ENCODE measurements at regions not wholly inside any gene's neighbourhood (a gene's known extent, or its start where the extent isn't known, plus 50 kb on each side); places are given as distances from the start of the nearest gene placed in this dataset.

DNA sequence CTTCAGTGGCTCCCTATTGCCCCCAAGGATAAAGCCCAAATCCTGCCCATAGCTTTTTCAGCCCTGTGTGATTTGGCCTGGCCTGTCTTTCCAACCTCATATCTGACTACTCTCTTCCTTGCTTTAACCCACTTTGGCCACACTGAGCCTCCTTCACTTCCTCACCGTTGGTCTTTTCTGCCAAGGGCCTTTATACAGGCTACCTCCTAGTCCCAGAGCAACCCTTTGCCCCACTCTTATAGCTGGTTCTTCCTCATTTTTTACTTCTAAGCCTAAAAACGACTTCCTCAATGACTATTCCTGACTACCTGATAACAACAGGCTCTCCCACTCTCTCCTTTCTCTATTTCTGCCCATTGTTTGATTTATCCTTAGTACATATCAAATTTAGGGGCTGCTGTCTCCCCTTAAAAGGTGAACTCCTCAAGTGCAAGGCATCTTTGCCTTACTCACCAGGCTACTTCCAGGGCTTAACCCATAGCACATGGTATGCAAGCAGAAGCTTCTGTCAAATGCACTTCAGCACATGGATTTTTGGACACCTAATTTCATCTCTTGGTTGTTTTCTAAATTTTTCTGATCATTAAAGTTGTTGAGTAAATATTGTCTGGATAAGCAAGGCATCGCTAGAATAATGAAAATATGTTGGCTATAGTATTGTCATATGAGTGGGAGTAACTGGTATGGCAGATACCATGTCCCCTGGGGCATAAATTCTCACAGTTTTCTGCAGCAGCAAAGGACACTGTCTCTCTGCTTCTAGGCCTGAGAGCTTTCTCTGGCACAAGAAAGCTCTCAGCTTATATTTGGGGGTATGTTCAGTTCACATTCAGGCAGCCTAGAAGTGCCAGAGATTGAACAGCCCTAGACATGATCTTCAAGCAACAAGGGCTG lies 201.5 kb upstream of the GPR26 start:
- H3K27ac Mint-ChIP-seq = no peak overlapping the region
- ATAC-seq (no peak), DNase-seq (ENCODE audit: low spot score in 2 of 2) (no peak)
- H3K9me3 Mint-ChIP-seq = no peaks in the 10 kb centered on the region
- H3K36me3 Mint-ChIP-seq = no peaks in the 10 kb centered on the region

DNA sequence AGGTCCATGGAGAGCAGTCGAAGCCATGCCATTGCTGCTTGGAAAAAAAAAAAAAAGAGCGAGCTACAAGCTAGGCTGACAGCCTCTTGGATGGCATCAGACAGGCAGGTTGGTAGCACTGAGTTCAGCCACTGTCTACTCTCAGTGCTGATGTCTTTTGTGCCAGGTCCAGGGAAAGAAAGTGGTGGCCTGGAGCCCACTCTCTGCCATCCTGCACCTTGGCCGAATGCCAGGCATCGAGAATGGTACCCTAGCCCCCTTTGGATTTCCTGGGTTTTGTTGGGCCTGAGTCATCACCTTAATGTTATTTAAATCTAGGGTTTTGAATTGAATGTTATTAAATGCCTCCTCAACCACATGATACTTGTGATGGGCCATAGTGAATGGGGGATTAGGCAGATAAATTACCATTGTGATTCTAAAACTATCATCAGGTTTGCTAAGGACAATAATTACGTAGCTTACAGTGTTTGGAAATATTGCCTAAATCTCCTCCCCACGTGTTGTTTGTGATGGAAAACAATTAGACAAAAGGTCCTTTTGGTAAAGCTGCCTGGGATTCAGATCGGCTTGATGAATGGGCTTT lies 195.7 kb upstream of the GPR26 start:
- Mint-ChIP-seq H3K27ac (no peak overlapping the region), H3K36me3 (no peaks in the 10 kb centered on the region), H3K9me3 (no peaks in the 10 kb centered on the region)
- ATAC-seq (no peak), DNase-seq (ENCODE audit: low spot score in 2 of 2) (no peak)

DNA sequence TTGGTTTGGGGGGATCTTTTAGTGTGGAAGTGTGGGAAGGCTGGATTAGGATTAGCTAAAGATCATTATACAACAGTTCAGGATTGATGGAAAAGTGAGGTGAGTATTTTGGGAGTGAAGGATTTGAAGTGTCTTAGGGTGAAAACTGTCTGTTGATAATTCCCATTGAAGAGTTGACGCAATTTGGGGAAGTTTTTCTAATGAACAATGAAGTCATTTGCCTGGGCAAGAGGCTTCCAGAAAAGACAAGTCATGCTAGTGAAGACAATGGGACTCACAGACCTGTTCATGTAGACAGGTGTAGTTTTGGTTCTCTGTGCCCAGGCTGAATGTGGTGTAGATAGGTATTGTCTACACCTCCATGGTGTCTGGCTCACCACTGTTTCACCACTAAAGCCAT lies 194.3 kb upstream of the GPR26 start:
- Mint-ChIP-seq H3K27ac (peak overlapping the region in 1 of 2 donors; percentile 10), H3K9me3 (no peaks in the 10 kb centered on the region), H3K36me3 (no peaks in the 10 kb centered on the region)
- DNase-seq (ENCODE audit: low spot score in 2 of 2) = no peak
- ATAC-seq = no peak

DNA sequence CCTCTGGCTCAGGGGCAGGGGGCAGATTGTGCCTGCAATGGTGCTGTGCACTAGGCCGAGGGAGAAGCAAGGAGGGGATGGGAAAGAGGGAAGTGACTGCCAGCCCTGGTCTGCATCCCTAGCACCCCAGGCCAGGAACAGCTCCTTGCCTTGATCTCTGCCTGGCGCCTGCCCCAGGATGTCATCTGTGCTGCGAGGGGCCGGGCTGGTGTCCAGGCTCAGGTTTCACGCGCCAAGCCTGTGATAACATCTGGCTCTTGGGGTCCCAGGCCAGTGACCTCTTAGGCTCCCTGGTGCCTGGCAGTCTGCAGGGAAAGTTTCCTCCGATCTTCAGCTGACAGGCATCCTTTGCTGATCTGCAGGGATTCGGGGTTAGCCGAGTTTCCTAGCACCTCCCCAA lies 193.5 kb upstream of the GPR26 start:
- H3K36me3 Mint-ChIP-seq = no peaks in the 10 kb centered on the region

DNA sequence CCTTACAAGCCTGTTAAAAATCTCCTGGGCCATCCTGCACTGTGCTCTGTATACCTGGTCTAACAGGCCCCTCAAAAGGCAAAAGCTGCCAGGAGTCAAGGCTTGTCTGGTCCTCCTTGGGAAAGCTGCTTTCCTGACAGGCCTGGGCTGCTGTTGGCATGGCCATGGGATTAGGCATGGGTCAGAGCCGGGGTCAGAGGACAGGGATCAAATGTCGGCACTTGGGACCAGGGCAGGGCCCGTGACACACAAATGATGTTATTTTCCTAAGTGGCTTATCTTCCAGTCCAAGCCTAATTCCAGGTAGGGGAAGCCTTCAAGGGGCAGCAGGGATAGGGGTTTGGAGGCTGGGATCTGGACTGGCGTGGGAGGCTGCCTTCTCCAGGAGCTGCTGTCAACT lies 191.5 kb upstream of the GPR26 start:
- Mint-ChIP-seq H3K9me3 (no peaks in the 10 kb centered on the region), H3K36me3 (no peaks in the 10 kb centered on the region), H3K27ac (no peak overlapping the region)
- DNase-seq (ENCODE audit: low spot score in 2 of 2) (no peak), ATAC-seq (no peak)

More for the DNA sequence above, 193.5 kb upstream of the GPR26 start:
- Mint-ChIP-seq H3K9me3 (no peaks in the 10 kb centered on the region), H3K27ac (no peak overlapping the region)
- ATAC-seq (no peak), DNase-seq (ENCODE audit: low spot score in 2 of 2) (no peak)

DNA sequence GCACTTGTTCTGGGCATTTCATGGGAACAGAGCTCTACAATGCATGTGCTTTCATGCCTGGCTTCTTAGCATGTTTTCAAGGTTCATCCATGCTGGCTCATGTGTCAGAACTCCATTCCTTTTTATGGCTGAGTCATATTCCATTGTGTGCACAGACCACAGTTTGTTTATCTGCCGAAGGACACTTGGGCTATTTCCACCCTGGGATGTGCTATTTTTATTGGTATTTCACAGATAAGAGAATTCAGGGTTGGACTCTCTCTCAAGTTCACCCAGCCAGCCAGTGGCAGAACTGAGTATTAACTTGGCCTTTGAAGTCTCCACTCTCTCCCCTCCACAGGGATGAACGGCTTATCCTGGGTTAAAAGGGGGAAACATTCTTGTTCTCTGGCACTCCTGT lies 190.7 kb upstream of the GPR26 start:
- ATAC-seq = no peak

DNA sequence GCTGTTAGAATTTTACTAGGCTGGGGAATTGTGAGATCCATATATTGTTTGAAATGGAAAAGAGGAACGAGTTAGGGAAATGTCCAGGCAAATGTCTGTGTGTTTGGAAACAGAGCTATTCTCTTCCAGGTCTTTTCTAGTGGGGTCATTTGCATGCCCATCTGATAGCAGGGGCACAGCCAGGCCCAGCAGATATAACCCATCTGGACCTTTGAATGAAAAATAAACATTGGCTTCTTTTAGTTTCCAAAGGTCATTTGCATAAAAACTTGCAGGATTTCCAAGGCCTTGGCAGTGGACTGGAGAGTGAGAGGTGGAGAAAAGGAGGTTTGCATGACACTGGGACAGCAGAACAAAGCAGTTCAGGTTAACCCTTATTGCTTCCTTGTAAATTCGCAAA lies 188.0 kb upstream of the GPR26 start:
- H3K27ac Mint-ChIP-seq = no peak overlapping the region
- ATAC-seq = no peak
- no peak for DNase-seq (ENCODE audit: low spot score in 2 of 2)
- H3K36me3 Mint-ChIP-seq = no peaks in the 10 kb centered on the region
- H3K9me3 Mint-ChIP-seq = no peaks in the 10 kb centered on the region

More for the DNA sequence above, 190.7 kb upstream of the GPR26 start:
- Mint-ChIP-seq H3K27ac (no peak overlapping the region), H3K36me3 (no peaks in the 10 kb centered on the region), H3K9me3 (no peaks in the 10 kb centered on the region)
- DNase-seq (ENCODE audit: low spot score in 2 of 2) = no peak

DNA sequence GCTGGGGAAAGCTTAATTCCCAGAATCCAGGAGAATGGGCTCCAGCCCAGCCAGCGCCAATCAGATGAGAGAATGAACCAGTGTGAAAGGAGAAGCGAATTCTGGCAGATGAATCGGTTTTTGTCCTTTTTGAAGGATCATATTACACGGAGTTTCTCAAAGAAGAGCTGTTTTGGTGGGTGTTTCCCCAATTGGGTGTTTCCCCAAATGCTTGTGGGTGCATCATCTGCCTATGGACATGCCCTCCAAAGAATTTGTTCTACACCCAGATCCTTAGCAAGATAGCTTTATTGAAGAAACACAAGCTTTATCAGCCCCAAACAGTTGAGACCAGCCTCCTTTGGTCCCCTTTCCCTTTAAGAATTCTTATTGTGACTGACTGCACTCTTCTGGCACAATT lies 186.5 kb upstream of the GPR26 start:
- Mint-ChIP-seq H3K9me3 (no peaks in the 10 kb centered on the region), H3K36me3 (no peaks in the 10 kb centered on the region), H3K27ac (no peak overlapping the region)
- DNase-seq (ENCODE audit: low spot score in 2 of 2) = no peak
- no peak for ATAC-seq

DNA sequence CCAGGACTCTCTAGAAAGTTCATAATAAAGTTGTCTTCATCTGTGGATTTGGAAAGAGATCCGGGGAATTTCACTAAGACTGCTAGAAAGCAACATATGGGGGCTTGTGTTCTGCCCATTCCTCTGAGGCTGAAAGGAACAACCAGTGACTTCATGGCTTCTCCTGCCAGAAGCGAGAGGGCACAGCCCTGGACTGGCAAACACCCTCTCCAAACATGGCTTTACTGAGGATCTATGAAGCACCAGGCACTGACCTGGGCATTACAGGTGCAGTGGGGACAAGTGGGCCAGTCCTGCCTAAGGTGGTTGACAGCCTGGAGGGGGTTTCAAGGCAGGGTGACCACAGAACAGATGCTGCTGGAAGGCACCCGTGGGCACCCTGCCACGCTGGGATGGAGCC lies 185.8 kb upstream of the GPR26 start:
- Mint-ChIP-seq H3K36me3 (no peaks in the 10 kb centered on the region), H3K9me3 (no peaks in the 10 kb centered on the region)
- no peak for ATAC-seq

DNA sequence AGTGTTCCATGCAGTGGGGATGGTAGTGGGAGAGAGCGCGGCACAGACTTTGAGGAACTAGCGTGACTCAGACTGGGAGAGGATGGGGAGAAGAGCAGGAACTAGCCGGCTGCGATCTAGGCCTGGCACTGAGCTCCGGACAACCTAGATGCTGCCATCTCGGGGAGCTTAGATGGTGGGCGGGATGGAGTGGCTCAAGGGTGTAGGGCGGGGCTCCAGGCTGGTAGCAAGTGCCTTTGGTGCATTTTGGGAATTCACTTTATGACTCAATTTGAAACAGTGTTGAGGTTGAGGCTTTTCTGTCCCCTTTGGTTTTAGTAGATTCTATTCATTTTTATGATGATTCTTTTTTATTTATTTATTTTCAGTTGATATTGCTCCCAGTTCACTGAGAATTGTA lies 185.3 kb upstream of the GPR26 start:
- ATAC-seq = no peak
- Mint-ChIP-seq H3K9me3 (no peaks in the 10 kb centered on the region), H3K27ac (no peak overlapping the region), H3K36me3 (no peaks in the 10 kb centered on the region)
- no peak for DNase-seq (ENCODE audit: low spot score in 2 of 2)

More for the DNA sequence above, 185.8 kb upstream of the GPR26 start:
- DNase-seq (ENCODE audit: low spot score in 2 of 2) = no peak
- H3K27ac Mint-ChIP-seq = no peak overlapping the region

DNA sequence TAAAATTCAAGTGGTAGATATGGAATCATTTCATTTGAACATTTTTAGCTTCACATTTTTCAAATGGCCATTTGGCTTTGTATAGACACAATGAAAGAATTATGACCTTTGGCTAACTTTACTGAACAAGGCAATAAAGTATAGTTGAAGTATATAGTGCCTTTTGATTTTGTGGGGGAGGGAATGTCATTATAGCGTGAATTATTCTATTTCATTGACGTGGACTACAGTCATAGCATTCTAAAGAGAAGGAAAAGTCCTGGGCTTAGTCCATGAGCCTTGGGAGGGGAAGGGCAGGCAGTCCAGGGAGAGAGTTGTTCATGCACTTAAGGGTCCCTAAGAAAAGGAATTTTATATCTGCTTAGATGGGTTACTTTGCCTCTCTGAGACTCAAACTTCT lies 181.4 kb upstream of the GPR26 start:
- no peak for DNase-seq (ENCODE audit: low spot score in 2 of 2)
- ATAC-seq = no peak
- no peaks in the 10 kb centered on the region for H3K36me3 Mint-ChIP-seq
- no peak overlapping the region for H3K27ac Mint-ChIP-seq
- no peaks in the 10 kb centered on the region for H3K9me3 Mint-ChIP-seq

DNA sequence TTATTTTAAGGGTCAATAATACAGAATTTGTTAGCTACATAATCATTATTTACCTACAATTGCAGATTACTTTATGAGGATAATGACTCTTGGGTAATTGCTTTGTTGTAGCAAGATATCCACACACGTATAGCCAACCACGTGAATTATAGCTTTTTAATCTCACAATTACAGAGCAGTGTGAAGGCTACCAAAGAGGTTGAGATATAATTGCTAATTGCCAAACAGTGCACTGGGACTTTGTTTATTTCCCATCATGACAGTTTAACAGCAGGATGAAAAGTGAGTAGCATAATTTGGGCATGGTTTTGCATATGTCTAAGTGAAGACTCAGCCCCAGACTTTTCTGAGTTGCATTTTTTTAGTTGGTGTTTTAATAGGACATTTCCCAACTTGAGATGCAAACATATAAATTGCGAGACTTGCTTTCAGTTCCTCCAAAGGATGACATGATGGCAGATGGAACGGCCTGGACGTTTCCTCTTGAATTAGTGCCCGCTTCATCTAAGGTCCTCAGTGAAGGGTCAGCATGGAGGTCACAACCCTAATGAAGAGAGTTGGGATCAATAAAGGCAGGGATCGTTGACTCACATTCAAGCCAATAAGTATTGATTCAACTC lies 180.7 kb upstream of the GPR26 start:
- no peak for ATAC-seq
- DNase-seq (ENCODE audit: low spot score in 2 of 2) = no peak
- H3K9me3 Mint-ChIP-seq = no peaks in the 10 kb centered on the region
- H3K36me3 Mint-ChIP-seq = no peaks in the 10 kb centered on the region
- no peak overlapping the region for H3K27ac Mint-ChIP-seq

DNA sequence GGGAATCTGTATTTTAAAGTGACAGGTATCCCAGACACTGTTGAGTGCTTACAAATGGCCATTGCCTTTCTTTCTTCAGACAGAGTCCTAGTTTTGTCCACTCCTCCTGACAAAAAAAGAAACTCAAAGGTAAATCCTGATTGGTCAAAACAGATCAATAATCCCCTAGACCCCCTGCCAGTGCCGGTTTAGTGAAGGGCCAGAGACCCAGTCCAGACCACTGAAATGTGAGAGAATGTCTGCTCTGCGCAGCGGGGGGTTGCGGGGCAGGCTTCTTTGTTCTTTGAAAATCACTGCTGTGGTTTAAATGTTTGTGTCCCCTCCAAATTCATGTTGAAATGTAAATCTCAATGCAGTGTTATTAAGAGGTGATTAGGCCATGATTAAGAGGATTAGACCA lies 177.7 kb upstream of the GPR26 start:
- ATAC-seq = no peak
- Mint-ChIP-seq H3K36me3 (no peaks in the 10 kb centered on the region), H3K9me3 (no peaks in the 10 kb centered on the region), H3K27ac (no peak overlapping the region)
- no peak for DNase-seq (ENCODE audit: low spot score in 2 of 2)

DNA sequence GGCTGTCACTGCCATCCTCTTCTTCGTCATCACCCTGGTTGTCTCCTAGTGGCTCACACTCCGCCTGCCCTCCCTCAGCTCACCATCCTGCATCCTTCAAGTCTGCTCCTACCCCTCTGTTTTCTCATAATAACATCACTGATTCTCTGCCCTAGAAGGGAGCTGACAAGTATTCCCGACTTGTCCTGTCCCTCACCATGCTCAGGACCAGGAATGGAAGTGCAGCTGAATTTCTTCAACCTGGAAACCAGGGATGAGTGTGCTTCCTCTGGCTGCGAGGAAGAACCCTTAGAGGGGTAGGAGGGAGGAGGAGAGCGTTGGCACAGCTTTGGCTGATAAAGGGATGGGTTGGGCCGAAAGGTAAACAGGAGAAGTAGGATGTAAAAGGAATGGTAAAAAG lies 174.8 kb upstream of the GPR26 start:
- Mint-ChIP-seq H3K27ac (no peak overlapping the region), H3K9me3 (no peaks in the 10 kb centered on the region), H3K36me3 (no peaks in the 10 kb centered on the region)
- DNase-seq (ENCODE audit: low spot score in 2 of 2) (no peak), ATAC-seq (no peak)

DNA sequence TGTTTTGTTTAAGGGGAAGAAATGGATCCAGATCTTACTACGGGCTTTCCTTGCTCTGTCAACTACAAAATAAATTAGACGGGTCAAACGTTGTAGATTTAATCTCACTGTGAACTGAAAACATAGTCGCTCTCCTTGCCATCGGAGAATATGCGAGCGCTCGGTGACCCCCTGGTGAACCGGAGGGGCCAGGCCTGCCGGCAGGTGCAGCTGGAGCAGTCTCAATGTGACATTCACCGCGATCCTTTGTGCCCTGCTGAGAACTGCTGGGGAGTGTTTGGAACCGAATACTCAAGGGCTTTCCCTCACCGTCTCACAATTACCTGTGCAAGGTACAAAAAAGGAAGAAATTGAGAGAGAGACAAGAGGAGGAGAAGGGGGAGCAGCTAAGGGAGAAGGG lies 174.1 kb upstream of the GPR26 start:
- DNase-seq (ENCODE audit: low spot score in 2 of 2) (no peak), ATAC-seq (no peak)
- no peaks in the 10 kb centered on the region for H3K36me3 Mint-ChIP-seq
- no peak overlapping the region for H3K27ac Mint-ChIP-seq
- H3K9me3 Mint-ChIP-seq = no peaks in the 10 kb centered on the region

DNA sequence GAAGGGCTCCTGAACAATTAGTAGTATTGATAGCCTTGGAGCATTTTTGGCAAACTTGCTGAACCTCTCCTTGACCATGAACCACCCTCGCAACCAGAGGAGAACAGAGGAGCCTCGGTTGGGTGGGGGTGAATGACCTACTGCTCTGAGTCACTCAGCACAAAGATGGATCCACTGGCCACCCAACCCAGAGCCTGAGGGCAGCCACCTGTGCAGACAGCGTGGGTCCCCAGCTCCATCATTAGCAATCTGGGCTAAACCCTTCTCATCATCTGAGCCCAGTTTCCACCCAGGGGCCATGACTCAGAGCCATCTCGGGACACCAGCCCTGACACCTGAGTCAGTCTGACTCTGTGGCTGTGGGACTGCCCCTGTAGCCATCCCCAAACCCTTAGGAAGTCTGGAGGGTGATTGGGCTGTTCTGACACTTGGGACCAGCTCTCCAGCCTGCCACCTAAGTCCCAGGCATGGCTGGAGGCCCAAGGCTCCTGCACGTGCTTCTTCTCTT lies 171.8 kb upstream of the GPR26 start:
- Mint-ChIP-seq H3K9me3 (no peaks in the 10 kb centered on the region), H3K27ac (no peak overlapping the region), H3K36me3 (no peaks in the 10 kb centered on the region)
- DNase-seq (ENCODE audit: low spot score in 2 of 2) = no peak
- ATAC-seq = peak in 1 of 2 donors; percentile 99

DNA sequence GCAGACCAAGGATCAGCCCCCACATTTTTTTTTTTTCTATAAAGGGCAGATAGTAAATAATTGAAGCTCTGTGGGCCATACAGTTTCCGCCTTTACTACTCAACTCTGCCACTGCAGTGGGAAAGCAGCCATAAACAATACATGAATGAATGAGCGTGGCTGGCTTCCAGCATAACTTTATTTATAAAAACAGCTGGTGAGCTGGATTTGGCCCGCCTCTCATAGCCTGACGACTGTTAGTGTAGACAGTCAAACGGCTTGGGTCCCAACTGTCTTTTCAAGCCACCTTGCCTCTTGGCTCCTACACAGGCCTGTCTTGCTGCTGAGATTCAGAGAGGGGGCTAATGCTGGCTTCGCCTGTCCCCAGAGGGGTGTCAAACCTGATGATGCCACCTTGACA lies 169.8 kb upstream of the GPR26 start:
- no peaks in the 10 kb centered on the region for H3K36me3 Mint-ChIP-seq
- no peaks in the 10 kb centered on the region for H3K9me3 Mint-ChIP-seq
- DNase-seq (ENCODE audit: low spot score in 2 of 2) (no peak), ATAC-seq (no peak)
- H3K27ac Mint-ChIP-seq = no peak overlapping the region

Data from activated naive CD4-positive, alpha-beta T cell treated with anti-CD3 and anti-CD28 coated beads, Interleukin-2, amount 50 U/mL, for 72 hours (primary cell).